ENCODE measurements at regions not wholly inside any gene's neighbourhood (a gene's known extent, or its start where the extent isn't known, plus 50 kb on each side); places are given as distances from the start of the nearest gene placed in this dataset.

GRCh38 chr1:166457700-166458099 lies 290.9 kb upstream of the FAM78B start:
- TF ChIP-seq POLR2A (IDR thresholded peaks at IDR 0.05; ENCODE audit: low read depth, low read length), result no peak
- TF ChIP-seq POLR2AphosphoS5 (IDR thresholded peaks at IDR 0.05; ENCODE audit: low read depth, low read length), result no peak
- TF ChIP-seq SPI1 (IDR thresholded peaks at IDR 0.05; ENCODE audit: low read depth, low read length), result no peak
